ENCODE measurements at regions not wholly inside any gene's neighbourhood (a gene's known extent, or its start where the extent isn't known, plus 50 kb on each side); places are given as distances from the start of the nearest gene placed in this dataset.

DNA sequence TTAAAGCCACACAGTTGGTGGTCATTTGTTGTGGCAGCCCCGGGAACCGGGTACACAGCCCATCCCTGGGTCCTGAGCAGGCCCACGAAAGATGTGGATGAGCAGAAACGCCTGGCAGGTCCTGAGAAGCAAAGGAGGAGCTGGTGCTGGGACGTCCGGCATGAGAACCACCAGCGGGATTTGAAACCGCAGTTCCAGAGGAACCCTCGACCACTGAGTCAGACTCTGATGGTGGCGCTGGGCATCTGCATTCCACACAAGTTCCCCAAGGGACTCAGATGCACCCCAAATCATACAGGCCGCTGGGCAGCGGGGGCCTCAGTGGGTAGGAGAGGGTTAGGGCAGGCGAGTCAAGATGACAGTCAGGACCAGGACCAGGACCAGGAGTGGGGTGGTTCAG lies 363.0 kb downstream of the SHANK2 start:
- H3K27ac ChIP-seq (ENCODE audit: insufficient read depth in 1 of 2, low read depth in 1 of 2, low read length in 2 of 2, poor library complexity in 1 of 2, severe bottlenecking in 2 of 2), result no peak overlapping the region
- ChIA-PET POLR2A (no interaction called here), CTCF (interaction anchor here (0.8 kb wide), 1 partner anchor 10 kb away, joined by 3 read pairs; no protein-coding TSS in a partner anchor)
- peaks cover 0 to 10% (median 0%) of the 10 kb centered on the region in 4 experiments for H3K4me1 ChIP-seq (ENCODE audit: control extremely low read depth in 1 of 4, control insufficient read depth in 4 of 4, insufficient read depth in 4 of 4, low read length in 3 of 4)
- no peaks in the 10 kb centered on the region for H3K36me3 ChIP-seq (ENCODE audit: control insufficient read depth in 4 of 4, insufficient read depth in 4 of 4, low read length in 3 of 4)
- H3K4me3 ChIP-seq (ENCODE audit: control insufficient read depth in 1 of 7, extremely low read depth in 1 of 7, insufficient read depth in 4 of 7, low read depth in 2 of 7, low read length in 6 of 7), result no peak overlapping the region
- H3K9me3 ChIP-seq (ENCODE audit: control extremely low read depth in 1 of 5, control insufficient read depth in 4 of 5, insufficient read depth in 2 of 5, low read depth in 1 of 5, low read length in 4 of 5), result peaks cover 0 to 10% (median 0%) of the 10 kb centered on the region in 5 experiments
- WGBS (ENCODE audit: insufficient coverage), result 88% methylated on average over 12 of the region's 13 CpGs
- no peak for DNase-seq
- peaks cover 0 to 19% (median 0%) of the 10 kb centered on the region in 5 experiments for H3K27me3 ChIP-seq (replicated peaks in 2 of 5; ENCODE audit: control insufficient read depth in 4 of 5, insufficient read depth in 5 of 5, low read length in 4 of 5)

DNA sequence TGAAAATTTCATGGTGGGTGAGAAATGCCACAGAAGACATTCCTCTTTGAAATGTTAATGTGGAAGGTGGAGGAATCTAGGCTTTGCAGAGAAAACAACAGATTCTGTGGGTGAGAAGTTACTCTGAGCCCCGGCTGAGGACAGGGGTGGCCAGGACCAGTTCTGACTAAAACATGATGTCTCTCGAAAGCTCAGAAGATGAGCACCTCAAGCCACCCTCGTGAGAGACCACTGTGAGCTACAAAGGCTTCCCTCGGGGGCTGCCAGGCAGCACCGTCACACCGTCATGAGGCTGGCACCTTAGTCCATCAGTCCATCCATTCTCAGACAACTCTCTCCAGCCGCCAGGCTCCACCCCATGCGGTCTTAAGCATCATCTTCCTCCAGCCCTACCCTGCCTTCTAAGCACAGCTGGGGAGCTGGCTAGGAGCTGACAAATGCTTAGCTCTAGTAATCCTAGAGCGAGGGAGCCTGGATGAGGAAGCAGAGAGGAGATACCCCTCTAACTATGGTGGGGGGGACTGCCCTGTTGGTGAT lies 360.5 kb downstream of the SHANK2 start:
- Histone ChIP-seq H3K27ac (ENCODE audit: insufficient read depth in 1 of 2, low read depth in 1 of 2, low read length in 2 of 2, poor library complexity in 1 of 2, severe bottlenecking in 2 of 2) (no peak overlapping the region), H3K27me3 (replicated peaks in 2 of 5; ENCODE audit: control insufficient read depth in 4 of 5, insufficient read depth in 5 of 5, low read length in 4 of 5) (peaks cover 0 to 7% (median 0%) of the 10 kb centered on the region in 5 experiments), H3K36me3 (ENCODE audit: control insufficient read depth in 4 of 4, insufficient read depth in 4 of 4, low read length in 3 of 4) (no peaks in the 10 kb centered on the region), H3K4me1 (ENCODE audit: control extremely low read depth in 1 of 4, control insufficient read depth in 4 of 4, insufficient read depth in 4 of 4, low read length in 3 of 4) (peaks cover 0 to 7% (median 0%) of the 10 kb centered on the region in 4 experiments), H3K9me3 (ENCODE audit: control extremely low read depth in 1 of 5, control insufficient read depth in 4 of 5, insufficient read depth in 2 of 5, low read depth in 1 of 5, low read length in 4 of 5) (peaks cover 0 to 10% (median 2%) of the 10 kb centered on the region in 5 experiments), H3K4me3 (ENCODE audit: control insufficient read depth in 1 of 7, extremely low read depth in 1 of 7, insufficient read depth in 4 of 7, low read depth in 2 of 7, low read length in 6 of 7) (no peak overlapping the region)
- CTCF ChIA-PET, result no interaction called here
- WGBS (ENCODE audit: insufficient coverage), result 89% methylated on average over 8 of the region's 9 CpGs
- POLR2A ChIA-PET, result no interaction called here
- no peak for DNase-seq

DNA sequence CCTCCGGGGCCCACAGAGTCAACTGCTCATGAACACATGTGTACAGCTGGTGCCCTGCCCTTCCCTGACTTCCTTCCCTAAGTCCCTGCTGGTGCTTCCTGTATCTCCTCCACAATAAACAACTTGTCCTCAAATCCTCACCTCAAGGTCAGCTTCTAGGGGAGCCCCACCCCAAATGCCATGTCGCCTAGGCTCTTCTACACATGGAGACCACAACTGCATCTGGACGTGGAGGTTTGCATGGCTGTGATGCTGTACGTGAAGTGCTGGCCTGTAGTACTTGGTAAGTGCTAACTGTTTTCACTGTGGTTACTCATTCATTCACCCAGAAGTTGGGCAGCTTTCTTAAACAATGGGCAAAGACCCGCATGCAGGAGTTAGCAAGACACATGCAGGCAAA lies 359.5 kb downstream of the SHANK2 start:
- CTCF ChIA-PET, result no interaction called here
- Histone ChIP-seq H3K36me3 (ENCODE audit: control insufficient read depth in 4 of 4, insufficient read depth in 4 of 4, low read length in 3 of 4) (no peaks in the 10 kb centered on the region), H3K9me3 (ENCODE audit: control extremely low read depth in 1 of 5, control insufficient read depth in 4 of 5, insufficient read depth in 2 of 5, low read depth in 1 of 5, low read length in 4 of 5) (peaks cover 2 to 10% (median 7%) of the 10 kb centered on the region in 5 experiments), H3K4me3 (ENCODE audit: control insufficient read depth in 1 of 7, extremely low read depth in 1 of 7, insufficient read depth in 4 of 7, low read depth in 2 of 7, low read length in 6 of 7) (no peak overlapping the region), H3K27ac (ENCODE audit: insufficient read depth in 1 of 2, low read depth in 1 of 2, low read length in 2 of 2, poor library complexity in 1 of 2, severe bottlenecking in 2 of 2) (no peak overlapping the region), H3K27me3 (replicated peaks in 2 of 5; ENCODE audit: control insufficient read depth in 4 of 5, insufficient read depth in 5 of 5, low read length in 4 of 5) (no peaks in the 10 kb centered on the region), H3K4me1 (ENCODE audit: control extremely low read depth in 1 of 4, control insufficient read depth in 4 of 4, insufficient read depth in 4 of 4, low read length in 3 of 4) (peaks cover 0 to 5% (median 0%) of the 10 kb centered on the region in 4 experiments)
- 67% methylated on average over 3 of the region's 5 CpGs for WGBS (ENCODE audit: insufficient coverage)
- no peak for DNase-seq
- POLR2A ChIA-PET, result no interaction called here

DNA sequence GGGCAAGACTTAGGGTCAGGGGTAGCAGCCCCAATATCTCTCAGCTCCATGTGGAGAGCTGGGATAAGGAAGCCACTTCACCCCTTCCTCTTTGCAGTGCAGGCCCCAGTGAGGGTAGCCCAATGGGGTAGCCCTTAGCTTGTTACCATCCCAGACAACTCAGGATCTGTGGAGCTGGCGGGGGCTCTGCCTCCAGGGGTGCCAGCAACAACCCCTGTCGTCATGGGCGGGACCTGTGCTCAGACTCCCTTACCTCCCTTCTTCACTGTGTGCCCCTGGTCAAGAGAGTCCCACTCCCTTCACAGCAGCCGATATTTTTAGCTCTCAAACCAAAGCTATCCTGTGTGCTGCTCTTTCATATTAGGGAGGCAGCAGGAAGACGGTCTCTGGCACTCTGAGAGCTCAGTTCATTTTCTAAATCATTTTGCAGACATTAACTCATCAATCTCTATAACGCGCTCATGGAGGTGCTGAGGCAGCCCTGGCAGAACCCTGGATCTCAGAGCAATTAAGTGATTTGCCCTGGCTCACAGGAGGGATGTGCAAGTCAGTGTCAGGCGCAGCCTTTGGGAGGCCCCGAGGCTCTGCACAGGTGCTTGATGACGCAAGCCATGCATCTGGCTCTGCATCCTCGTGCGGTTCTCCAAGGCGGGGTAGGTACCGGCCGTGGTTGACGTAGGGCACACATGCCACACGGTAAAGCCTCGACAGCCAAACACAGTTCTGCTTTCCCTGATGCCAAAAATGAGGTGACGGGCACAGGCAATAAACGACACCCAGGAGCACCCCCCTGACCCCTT lies 357.6 kb downstream of the SHANK2 start:
- no peak overlapping the region for H3K27ac ChIP-seq (ENCODE audit: insufficient read depth in 1 of 2, low read depth in 1 of 2, low read length in 2 of 2, poor library complexity in 1 of 2, severe bottlenecking in 2 of 2)
- no peaks in the 10 kb centered on the region for H3K4me1 ChIP-seq (ENCODE audit: control extremely low read depth in 1 of 4, control insufficient read depth in 4 of 4, insufficient read depth in 4 of 4, low read length in 3 of 4)
- no peaks in the 10 kb centered on the region for H3K36me3 ChIP-seq (ENCODE audit: control insufficient read depth in 4 of 4, insufficient read depth in 4 of 4, low read length in 3 of 4)
- POLR2A ChIA-PET, result no interaction called here
- WGBS (ENCODE audit: insufficient coverage), result 90% methylated on average over 20 of the region's 20 CpGs
- no peaks in the 10 kb centered on the region for H3K27me3 ChIP-seq (replicated peaks in 2 of 5; ENCODE audit: control insufficient read depth in 4 of 5, insufficient read depth in 5 of 5, low read length in 4 of 5)
- DNase-seq, result no peak
- peaks cover 2 to 14% (median 9%) of the 10 kb centered on the region in 5 experiments for H3K9me3 ChIP-seq (ENCODE audit: control extremely low read depth in 1 of 5, control insufficient read depth in 4 of 5, insufficient read depth in 2 of 5, low read depth in 1 of 5, low read length in 4 of 5)
- CTCF ChIA-PET, result interaction anchor here (1.4 kb wide), 1 partner anchor 32 kb away, joined by 3 read pairs; no protein-coding TSS in a partner anchor
- H3K4me3 ChIP-seq (ENCODE audit: control insufficient read depth in 1 of 7, extremely low read depth in 1 of 7, insufficient read depth in 4 of 7, low read depth in 2 of 7, low read length in 6 of 7), result no peak overlapping the region

DNA sequence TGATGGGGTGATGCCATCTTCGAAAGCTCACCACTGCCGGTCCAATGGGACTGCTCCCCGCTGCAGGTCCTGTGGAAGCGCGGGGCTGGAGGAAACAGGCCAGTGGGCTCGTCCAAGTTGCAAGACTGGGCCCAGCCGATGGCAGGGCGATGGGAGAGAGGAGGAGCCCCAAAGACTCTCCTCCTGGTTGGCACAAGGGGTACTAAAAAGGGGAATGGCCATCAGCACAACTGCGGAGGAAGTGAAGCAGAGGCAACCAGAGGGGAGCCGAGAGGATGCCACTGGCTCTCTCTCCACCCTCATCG lies 357.1 kb downstream of the SHANK2 start:
- no peaks in the 10 kb centered on the region for H3K36me3 ChIP-seq (ENCODE audit: control insufficient read depth in 4 of 4, insufficient read depth in 4 of 4, low read length in 3 of 4)
- no peaks in the 10 kb centered on the region for H3K4me1 ChIP-seq (ENCODE audit: control extremely low read depth in 1 of 4, control insufficient read depth in 4 of 4, insufficient read depth in 4 of 4, low read length in 3 of 4)
- 94% methylated on average over 11 of the region's 11 CpGs for whole genome bisulfite sequencing (ENCODE audit: insufficient coverage)
- no peak overlapping the region for H3K27ac ChIP-seq (ENCODE audit: insufficient read depth in 1 of 2, low read depth in 1 of 2, low read length in 2 of 2, poor library complexity in 1 of 2, severe bottlenecking in 2 of 2)
- H3K9me3 ChIP-seq (ENCODE audit: control extremely low read depth in 1 of 5, control insufficient read depth in 4 of 5, insufficient read depth in 2 of 5, low read depth in 1 of 5, low read length in 4 of 5), result peaks cover 2 to 14% (median 9%) of the 10 kb centered on the region in 5 experiments
- CTCF ChIA-PET, result interaction anchor here (1.4 kb wide), 1 partner anchor 32 kb away, joined by 3 read pairs; no protein-coding TSS in a partner anchor
- no peak for DNase-seq
- H3K4me3 ChIP-seq (ENCODE audit: control insufficient read depth in 1 of 7, extremely low read depth in 1 of 7, insufficient read depth in 4 of 7, low read depth in 2 of 7, low read length in 6 of 7), result no peak overlapping the region
- no peaks in the 10 kb centered on the region for H3K27me3 ChIP-seq (replicated peaks in 2 of 5; ENCODE audit: control insufficient read depth in 4 of 5, insufficient read depth in 5 of 5, low read length in 4 of 5)
- POLR2A ChIA-PET, result no interaction called here

DNA sequence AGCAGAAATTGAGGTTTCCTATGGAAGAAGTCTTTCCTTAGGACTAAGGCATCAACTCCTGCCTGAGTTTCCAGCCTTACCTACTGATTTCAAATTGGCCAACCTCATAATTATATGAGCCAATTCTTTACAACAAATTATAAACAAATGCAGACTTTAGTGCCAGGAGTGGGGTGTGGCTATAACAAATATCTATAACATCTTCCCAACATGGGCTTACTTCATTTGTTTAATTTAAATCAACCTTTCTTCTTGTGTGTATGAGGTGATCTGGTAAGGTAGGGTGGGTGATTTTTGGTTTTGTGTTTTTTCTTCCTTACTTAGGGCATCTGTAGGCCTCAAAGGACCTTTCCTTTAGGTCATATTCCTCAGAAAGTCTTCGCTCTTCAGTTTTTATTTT lies 354.9 kb downstream of the SHANK2 start:
- no peak overlapping the region for H3K27ac ChIP-seq (ENCODE audit: insufficient read depth in 1 of 2, low read depth in 1 of 2, low read length in 2 of 2, poor library complexity in 1 of 2, severe bottlenecking in 2 of 2)
- DNase-seq, result no peak
- no peaks in the 10 kb centered on the region for H3K27me3 ChIP-seq (replicated peaks in 2 of 5; ENCODE audit: control insufficient read depth in 4 of 5, insufficient read depth in 5 of 5, low read length in 4 of 5)
- peaks cover 0 to 13% (median 3%) of the 10 kb centered on the region in 4 experiments for H3K4me1 ChIP-seq (ENCODE audit: control extremely low read depth in 1 of 4, control insufficient read depth in 4 of 4, insufficient read depth in 4 of 4, low read length in 3 of 4)
- no peak overlapping the region for H3K4me3 ChIP-seq (ENCODE audit: control insufficient read depth in 1 of 7, extremely low read depth in 1 of 7, insufficient read depth in 4 of 7, low read depth in 2 of 7, low read length in 6 of 7)
- WGBS (ENCODE audit: insufficient coverage), result no CpG with 5 or more reads among the region's 1 CpG
- POLR2A ChIA-PET, result no interaction called here
- H3K9me3 ChIP-seq (ENCODE audit: control extremely low read depth in 1 of 5, control insufficient read depth in 4 of 5, insufficient read depth in 2 of 5, low read depth in 1 of 5, low read length in 4 of 5), result peaks cover 2 to 14% (median 9%) of the 10 kb centered on the region in 5 experiments
- CTCF ChIA-PET, result no interaction called here
- H3K36me3 ChIP-seq (ENCODE audit: control insufficient read depth in 4 of 4, insufficient read depth in 4 of 4, low read length in 3 of 4), result no peaks in the 10 kb centered on the region

DNA sequence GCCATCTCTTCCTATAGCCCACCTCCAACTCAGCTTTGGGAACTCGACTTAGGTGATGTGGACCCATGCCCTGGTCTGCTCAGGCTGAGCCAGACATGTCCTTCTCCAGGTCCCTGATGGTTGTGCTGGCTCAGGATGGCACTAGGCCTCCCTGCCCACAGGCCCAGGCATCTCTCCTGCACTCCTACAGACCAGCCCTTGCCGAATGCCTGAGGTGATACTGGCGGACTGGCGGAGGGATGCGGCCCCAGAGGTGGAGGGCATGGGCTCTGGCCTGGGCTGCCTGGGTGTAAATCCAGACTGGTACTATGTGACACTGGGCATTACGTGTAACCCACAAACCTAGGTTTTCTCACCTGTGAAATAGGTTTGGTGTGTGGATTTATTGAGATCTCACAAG lies 352.8 kb downstream of the SHANK2 start:
- H3K36me3 ChIP-seq (ENCODE audit: control insufficient read depth in 4 of 4, insufficient read depth in 4 of 4, low read length in 3 of 4), result no peaks in the 10 kb centered on the region
- peaks cover 2 to 14% (median 9%) of the 10 kb centered on the region in 5 experiments for H3K9me3 ChIP-seq (ENCODE audit: control extremely low read depth in 1 of 5, control insufficient read depth in 4 of 5, insufficient read depth in 2 of 5, low read depth in 1 of 5, low read length in 4 of 5)
- H3K4me1 ChIP-seq (ENCODE audit: control extremely low read depth in 1 of 4, control insufficient read depth in 4 of 4, insufficient read depth in 4 of 4, low read length in 3 of 4), result peaks cover 0 to 14% (median 4%) of the 10 kb centered on the region in 4 experiments
- WGBS (ENCODE audit: insufficient coverage), result 96% methylated on average over 6 of the region's 6 CpGs
- no peak for DNase-seq
- H3K4me3 ChIP-seq (ENCODE audit: control insufficient read depth in 1 of 7, extremely low read depth in 1 of 7, insufficient read depth in 4 of 7, low read depth in 2 of 7, low read length in 6 of 7), result no peak overlapping the region
- H3K27me3 ChIP-seq (replicated peaks in 2 of 5; ENCODE audit: control insufficient read depth in 4 of 5, insufficient read depth in 5 of 5, low read length in 4 of 5), result no peaks in the 10 kb centered on the region
- no peak overlapping the region for H3K27ac ChIP-seq (ENCODE audit: insufficient read depth in 1 of 2, low read depth in 1 of 2, low read length in 2 of 2, poor library complexity in 1 of 2, severe bottlenecking in 2 of 2)
- CTCF ChIA-PET, result no interaction called here
- POLR2A ChIA-PET, result no interaction called here
